HepG2 (cell line): ENCODE measurements at regions not wholly inside any gene's neighbourhood (a gene's known extent, or its start where the extent isn't known, plus 50 kb on each side); places are given as distances from the start of the nearest gene placed in this dataset.

Experiments used
- ATAC-seq: fragments of 200-7000 bp; cut with Tn5 transposase; 3 replicates; pipeline ENCODE4 v1.9.1; 2020; ENCODE audit warnings: mild to moderate bottlenecking, moderate library complexity
- BruUV-seq: library from RNA; stranded (reverse); fragments of 400-500 nt; replicated peaks from 2 replicates; lab custom pipeline; 2021; lab: Mats Ljungman, UMichigan
- CTCF ChIA-PET: fragments of 300-600 bp; formaldehyde crosslinking; extraction: SDS; loops from one replicate; lab custom pipeline; 2021; ENCODE audit warnings: low total read pairs, inconsistent platforms, low intra/inter-chr PET ratio; lab: Yijun Ruan, JAX
- POLR2A ChIA-PET: fragments of 350-600 bp; sonication (Branson Sonifier 250); formaldehyde crosslinking; loops from one replicate; lab custom pipeline; 2020; ENCODE audit warnings: antibody characterized with exemption, inconsistent platforms; lab: Yijun Ruan, JAX
- DNase-seq: peaks from one replicate; pipeline ENCODE4 v3.0.0-alpha.2; 2015; ENCODE audit warnings: low spot score
- FAIRE-seq: peaks from 3 replicates; lab custom pipeline; 2011; peaks lifted over from hg19 to GRCh38; lab: Jason Lieb, UNC
- H2AFZ ChIP-seq: one replicate; pipeline ENCODE4 v1.6.1; 2011; ENCODE audit warnings: low read length, inconsistent platforms
- H3K27ac ChIP-seq: fragments of 300-600 bp; 3 replicates; pipeline ENCODE4 v1.8.0; 2011; ENCODE audit warnings: mixed run types, mild to moderate bottlenecking, mixed read lengths, low read length, inconsistent platforms; ENCODE audit not compliant: insufficient read depth; ENCODE audit errors: extremely low read length
- H3K27me3 ChIP-seq, 2 experiments: fragments of 200-600 bp in 1 of 2; 2 replicates in 1 of 2; 3 replicates in 1 of 2; pipeline versions ENCODE4 v1.6.0 to v1.8.0; 2011; ENCODE audit warnings: low read length in 2 of 2, mild to moderate bottlenecking in 2 of 2, moderate library complexity in 2 of 2, inconsistent platforms in 1 of 2; ENCODE audit not compliant: insufficient read depth in 2 of 2, control insufficient read depth in 1 of 2
- H3K36me3 ChIP-seq, 2 experiments: fragments of 200-600 bp in 1 of 2; replicated peaks in 1 of 2; 2 replicates in 1 of 2; 3 replicates in 1 of 2; pipeline versions ENCODE4 v1.5.1 to v1.8.0; 2011; ENCODE audit warnings: low read length in 2 of 2, inconsistent platforms in 1 of 2; ENCODE audit not compliant: insufficient read depth in 2 of 2, control insufficient read depth in 1 of 2
- H3K4me1 ChIP-seq: 2 replicates; pipeline ENCODE4 v1.5.1; 2012; ENCODE audit warnings: low read length, inconsistent platforms; ENCODE audit not compliant: insufficient read depth
- H3K4me2 ChIP-seq: 2 replicates; pipeline ENCODE4 v1.6.0; 2011; ENCODE audit warnings: low read depth, low read length, inconsistent platforms
- H3K4me3 ChIP-seq, 3 experiments: fragments of 200-600 bp in 1 of 3; sonication (generic), shearing (Covaris generic) in 1 of 3; replicated peaks in 1 of 3; 2 replicates each; pipeline ENCODE4 v1.5.1; 2011 to 2016; ENCODE audit warnings: low read length in 3 of 3, inconsistent platforms in 2 of 3, low read depth in 2 of 3, mild to moderate bottlenecking in 2 of 3, control low read depth in 1 of 3, mixed read lengths in 1 of 3; ENCODE audit not compliant: insufficient read depth in 1 of 3
- H3K79me2 ChIP-seq: one replicate; pipeline ENCODE4 v1.6.1; 2011; ENCODE audit warnings: low read length, inconsistent platforms; ENCODE audit not compliant: insufficient read depth
- H3K9ac ChIP-seq: 2 replicates; pipeline ENCODE4 v1.6.0; 2011; ENCODE audit warnings: mild to moderate bottlenecking, low read depth, low read length, inconsistent platforms; ENCODE audit not compliant: insufficient read depth
- H3K9me3 ChIP-seq: 2 replicates; pipeline ENCODE4 v1.5.1; 2012; ENCODE audit warnings: mild to moderate bottlenecking, low read length
- H4K20me1 ChIP-seq: 2 replicates; pipeline ENCODE4 v1.6.0; 2011; ENCODE audit warnings: inconsistent platforms, mild to moderate bottlenecking, low read length, moderate library complexity; ENCODE audit not compliant: insufficient read depth
- DR1 ChIP-seq: sonication (generic); formaldehyde crosslinking; IDR thresholded peaks from 2 replicates; pipeline ENCODE4 v1.8.0; 2021; ENCODE audit warnings: mild to moderate bottlenecking, missing genetic modification reagents, inconsistent platforms
- FOSL1 ChIP-seq: sonication (generic); formaldehyde crosslinking; IDR thresholded peaks from 2 replicates; pipeline ENCODE4 v1.9.0; 2021; ENCODE audit warnings: missing genetic modification reagents, borderline replicate concordance
- GLI4 ChIP-seq: sonication (generic); formaldehyde crosslinking; IDR thresholded peaks from 2 replicates; pipeline ENCODE4 v1.5.1; 2020; ENCODE audit warnings: missing genetic modification reagents, mild to moderate bottlenecking, moderate library complexity, borderline replicate concordance
- NFE2 ChIP-seq: sonication (generic); formaldehyde crosslinking; IDR thresholded peaks from 2 replicates; pipeline ENCODE4 v1.4.0; 2020; ENCODE audit warnings: missing genetic modification reagents
- PRDM10 ChIP-seq: sonication (generic); formaldehyde crosslinking; IDR thresholded peaks from 2 replicates; pipeline ENCODE4 v1.4.0; 2020; ENCODE audit warnings: low read depth, missing genetic modification reagents
- RAD21 ChIP-seq: fragments of 450-650 bp; formaldehyde crosslinking; IDR thresholded peaks from 2 replicates; pipeline ENCODE4 v1.5.0; 2020; ENCODE audit warnings: mild to moderate bottlenecking
- RBM22 ChIP-seq: fragments of 200-400 bp; formaldehyde crosslinking; optimal IDR thresholded peaks from 2 replicates; pipeline ENCODE3; 2017; ENCODE audit warnings: mild to moderate bottlenecking, low read length, moderate library complexity
- SIN3A ChIP-seq: IDR thresholded peaks from 2 replicates; pipeline ENCODE4 v1.6.1; 2011; ENCODE audit warnings: low read depth, mild to moderate bottlenecking, control low read depth, low read length, borderline replicate concordance
- SP2 ChIP-seq: sonication (generic); formaldehyde crosslinking; IDR thresholded peaks from 2 replicates; pipeline ENCODE4 v1.5.1; 2020; ENCODE audit warnings: mild to moderate bottlenecking, missing genetic modification reagents
- TBL1XR1 ChIP-seq: fragments of 150-350 bp; IDR thresholded peaks from 2 replicates; pipeline ENCODE4 v1.6.1; 2014; ENCODE audit warnings: borderline replicate concordance, low read length; ENCODE audit not compliant: partially characterized antibody
- UBTF ChIP-seq: sonication (generic); formaldehyde crosslinking; IDR thresholded peaks from 2 replicates; pipeline ENCODE4 v1.4.0; 2020; ENCODE audit warnings: mild to moderate bottlenecking, missing genetic modification reagents
- ZFYVE20 ChIP-seq: sonication (generic); formaldehyde crosslinking; IDR thresholded peaks from 2 replicates; pipeline ENCODE4 v1.8.0; 2023; ENCODE audit warnings: low read depth, mild to moderate bottlenecking, moderate library complexity, missing genetic modification reagents, borderline replicate concordance
- ZNF232 ChIP-seq: sonication (generic); formaldehyde crosslinking; IDR thresholded peaks from 2 replicates; pipeline ENCODE4 v1.4.0; 2020; ENCODE audit warnings: missing genetic modification reagents, borderline replicate concordance
- ZNF501 ChIP-seq: sonication (generic); formaldehyde crosslinking; IDR thresholded peaks from 2 replicates; pipeline ENCODE4 v1.5.1; 2020; ENCODE audit warnings: mild to moderate bottlenecking, moderate library complexity, missing genetic modification reagents
- ZNF512 ChIP-seq: sonication (generic); formaldehyde crosslinking; IDR thresholded peaks from 2 replicates; pipeline ENCODE4 v1.4.0; 2020; ENCODE audit warnings: mild to moderate bottlenecking, missing genetic modification reagents
- ZNF543 ChIP-seq: sonication (generic); formaldehyde crosslinking; IDR thresholded peaks from 2 replicates; pipeline ENCODE4 v1.4.0; 2020; ENCODE audit warnings: mild to moderate bottlenecking, missing genetic modification reagents
- ZNF644 ChIP-seq: IDR thresholded peaks from 2 replicates; pipeline ENCODE4 v1.6.1; 2016; ENCODE audit warnings: low read depth
- ZNF883 ChIP-seq: sonication (generic); formaldehyde crosslinking; IDR thresholded peaks from 2 replicates; pipeline ENCODE4 v1.5.1; 2020; ENCODE audit warnings: mild to moderate bottlenecking, missing genetic modification reagents; ENCODE audit errors: not compliant biosample characterization
- WGBS: methylation state at CpG from one replicate; pipeline ENCODE4 v1.1.6; 2017; ENCODE audit warnings: low lambda C conversion rate; 5-methylcytosine and 5-hydroxymethylcytosine counted together
- in situ Hi-C: cut with HindIII; loops from 2 replicates; pipeline ENCODE4 v1.10.0; 2017; ENCODE audit warnings: low pct_unique_long_range_greater_than_20kb; ENCODE audit not compliant: extremely low pct_ligation_motif_present
- intact Hi-C: fragments of 100-400 bp; cut with micrococcal nuclease; formaldehyde crosslinking; loops from one replicate; pipeline ENCODE4 v1.10.0; 2022; ENCODE audit not compliant: unreplicated experiment

GRCh38 chr3:80000022-80000421, 232.2 kb upstream of the ROBO1 start (continued):
- TF ChIP-seq NFE2 (CRISPR knock-in tag) (no peak), GLI4 (no peak), ZNF644 (CRISPR knock-in tag) (no peak), FOSL1 (CRISPR knock-in tag) (no peak), UBTF (CRISPR knock-in tag) (no peak), PRDM10 (CRISPR knock-in tag) (no peak)

- ChIA-PET CTCF (no interaction called here), POLR2A (no interaction called here)
- in situ Hi-C loops (no loop called here), intact Hi-C loops (no loop called here)
- Histone ChIP-seq H3K27me3 (no peaks in the 10 kb centered on the region), H2AFZ (no peak overlapping the region), H3K79me2 (no peaks in the 10 kb centered on the region), H3K4me2 (no peak overlapping the region), H3K4me1 (no peaks in the 10 kb centered on the region), H3K9ac (no peak overlapping the region), H3K27ac (no peak overlapping the region), H3K36me3 (no peaks in the 10 kb centered on the region), H3K9me3 (no peaks in the 10 kb centered on the region), H4K20me1 (no peaks in the 10 kb centered on the region), H3K4me3 (no peak overlapping the region)
- DNase-seq (no peak), ATAC-seq (no peak), FAIRE-seq (no peak)
- 1% methylated on average over 2 of the region's 2 CpGs for WGBS
- BruUV-seq, result no TSS peak
- TF ChIP-seq DR1 (CRISPR knock-in tag), result no peak
- no peak for TF ChIP-seq ZNF501
- TF ChIP-seq ZNF543, result no peak
- TF ChIP-seq SIN3A, result no peak
- no peak for TF ChIP-seq RBM22
- TF ChIP-seq ZFYVE20, result no peak
- TF ChIP-seq ZNF512 (CRISPR knock-in tag), result no peak
- TF ChIP-seq ZNF883 (CRISPR knock-in tag), result no peak
- no peak for TF ChIP-seq SP2 (CRISPR knock-in tag)
- TF ChIP-seq RAD21, result no peak
- no peak for TF ChIP-seq TBL1XR1
- no peak for TF ChIP-seq ZNF232
Measured at GRCh38 chr3:79994397-79994796, 226.6 kb upstream of the ROBO1 start.
